Type B pancreatic cell (in vitro differentiated cells): ENCODE measurements at regions not wholly inside any gene's neighbourhood (a gene's known extent, or its start where the extent isn't known, plus 50 kb on each side); places are given as distances from the start of the nearest gene placed in this dataset.
"Not testable (repeated sequence)": the region's sequence is repeated elsewhere in the genome, so short reads cannot be mapped to it uniquely, and the experiment has no call there.

Experiments used
- DNase-seq: peaks from one replicate; pipeline ENCODE4 v3.0.0; 2021; ENCODE audit warnings: mixed read lengths; ENCODE audit not compliant: unreplicated experiment; ENCODE audit errors: extremely low spot score
- H3K27ac Mint-ChIP-seq: 2 replicates; pipeline ENCODE4 v1.8.0; 2021; ENCODE audit warnings: mild to moderate bottlenecking, mixed read lengths
- H3K27me3 Mint-ChIP-seq: 2 replicates; pipeline ENCODE4 v1.8.0; 2021; ENCODE audit warnings: mixed read lengths
- H3K36me3 Mint-ChIP-seq: 2 replicates; pipeline ENCODE4 v1.8.0; 2021; ENCODE audit warnings: mixed read lengths
- H3K4me1 Mint-ChIP-seq: one replicate; pipeline ENCODE4 v1.8.0; 2021; ENCODE audit warnings: mixed read lengths; ENCODE audit not compliant: unreplicated experiment
- H3K4me3 Mint-ChIP-seq: 2 replicates; pipeline ENCODE4 v1.8.0; 2021; ENCODE audit warnings: mild to moderate bottlenecking, mixed read lengths
- H3K9me3 Mint-ChIP-seq: 2 replicates; pipeline ENCODE4 v1.8.0; 2021; ENCODE audit warnings: mixed read lengths
- TF ChIP-seq, protein P1 (sequence below): fragments of 200-600 bp; sonication (generic); conservative IDR thresholded peaks from 2 replicates; pipeline ENCODE4 v1.5.0; 2021; ENCODE audit warnings: antibody characterized with exemption, mild to moderate bottlenecking

- H3K27me3 Mint-ChIP-seq: peaks cover 52% of the 10 kb centered on the region
- peaks cover 29% of the 10 kb centered on the region for H3K36me3 Mint-ChIP-seq
- no peak overlapping the region for H3K27ac Mint-ChIP-seq
- H3K4me3 Mint-ChIP-seq: no peak overlapping the region
- peaks cover 15% of the 10 kb centered on the region for H3K9me3 Mint-ChIP-seq
- H3K4me1 Mint-ChIP-seq: no peaks in the 10 kb centered on the region
- TF ChIP-seq, protein P1, sequence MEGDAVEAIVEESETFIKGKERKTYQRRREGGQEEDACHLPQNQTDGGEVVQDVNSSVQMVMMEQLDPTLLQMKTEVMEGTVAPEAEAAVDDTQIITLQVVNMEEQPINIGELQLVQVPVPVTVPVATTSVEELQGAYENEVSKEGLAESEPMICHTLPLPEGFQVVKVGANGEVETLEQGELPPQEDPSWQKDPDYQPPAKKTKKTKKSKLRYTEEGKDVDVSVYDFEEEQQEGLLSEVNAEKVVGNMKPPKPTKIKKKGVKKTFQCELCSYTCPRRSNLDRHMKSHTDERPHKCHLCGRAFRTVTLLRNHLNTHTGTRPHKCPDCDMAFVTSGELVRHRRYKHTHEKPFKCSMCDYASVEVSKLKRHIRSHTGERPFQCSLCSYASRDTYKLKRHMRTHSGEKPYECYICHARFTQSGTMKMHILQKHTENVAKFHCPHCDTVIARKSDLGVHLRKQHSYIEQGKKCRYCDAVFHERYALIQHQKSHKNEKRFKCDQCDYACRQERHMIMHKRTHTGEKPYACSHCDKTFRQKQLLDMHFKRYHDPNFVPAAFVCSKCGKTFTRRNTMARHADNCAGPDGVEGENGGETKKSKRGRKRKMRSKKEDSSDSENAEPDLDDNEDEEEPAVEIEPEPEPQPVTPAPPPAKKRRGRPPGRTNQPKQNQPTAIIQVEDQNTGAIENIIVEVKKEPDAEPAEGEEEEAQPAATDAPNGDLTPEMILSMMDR: no peak
- no peak for DNase-seq
These were observed 399.8 kb upstream of the SOX5 start for GRCh38 chr12:24349051-24349799.

DNA sequence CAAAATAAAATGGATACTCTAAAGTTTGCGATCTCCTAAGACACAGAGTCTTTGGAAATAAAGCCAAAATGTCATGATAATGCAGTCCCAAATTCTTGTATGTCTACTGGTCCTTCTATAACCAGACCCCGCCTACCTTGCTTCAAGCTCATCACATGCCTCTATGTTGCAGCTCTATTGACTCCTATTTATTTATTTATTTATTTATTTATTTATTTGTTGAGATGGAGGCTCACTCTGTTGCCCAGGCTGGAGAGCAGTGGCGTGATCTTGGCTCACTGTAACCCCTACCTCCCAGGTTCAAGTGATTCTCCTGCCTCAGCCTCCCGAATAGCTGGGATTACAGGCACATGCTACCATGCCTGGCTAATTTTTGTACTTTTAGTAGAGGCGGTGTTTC lies 398.7 kb upstream of the SOX5 start:
- Mint-ChIP-seq H3K9me3 (peaks cover 15% of the 10 kb centered on the region), H3K36me3 (peaks cover 29% of the 10 kb centered on the region), H3K27me3 (peaks cover 45% of the 10 kb centered on the region)
- H3K4me3 Mint-ChIP-seq, H3K4me1 Mint-ChIP-seq, DNase-seq, H3K27ac Mint-ChIP-seq: not testable (repeated sequence)

GRCh38 chr12:24328261-24328660 lies 378.8 kb upstream of the SOX5 start:
- TF ChIP-seq, protein P1: no peak
- no peaks in the 10 kb centered on the region for H3K9me3 Mint-ChIP-seq
- H3K4me1 Mint-ChIP-seq: no peaks in the 10 kb centered on the region
- H3K36me3 Mint-ChIP-seq: peaks cover 9% of the 10 kb centered on the region
- no peak overlapping the region for H3K27ac Mint-ChIP-seq
- H3K27me3 Mint-ChIP-seq: peaks cover 2% of the 10 kb centered on the region
- no peak overlapping the region for H3K4me3 Mint-ChIP-seq
- DNase-seq: no peak

GRCh38 chr12:24325331-24325730 lies 375.9 kb upstream of the SOX5 start:
- Mint-ChIP-seq H3K27me3 (peaks cover 2% of the 10 kb centered on the region), H3K9me3 (no peaks in the 10 kb centered on the region), H3K4me1 (no peaks in the 10 kb centered on the region), H3K36me3 (peaks cover 9% of the 10 kb centered on the region), H3K27ac (no peak overlapping the region), H3K4me3 (no peak overlapping the region)
- TF ChIP-seq, protein P1: no peak
- no peak for DNase-seq

DNA sequence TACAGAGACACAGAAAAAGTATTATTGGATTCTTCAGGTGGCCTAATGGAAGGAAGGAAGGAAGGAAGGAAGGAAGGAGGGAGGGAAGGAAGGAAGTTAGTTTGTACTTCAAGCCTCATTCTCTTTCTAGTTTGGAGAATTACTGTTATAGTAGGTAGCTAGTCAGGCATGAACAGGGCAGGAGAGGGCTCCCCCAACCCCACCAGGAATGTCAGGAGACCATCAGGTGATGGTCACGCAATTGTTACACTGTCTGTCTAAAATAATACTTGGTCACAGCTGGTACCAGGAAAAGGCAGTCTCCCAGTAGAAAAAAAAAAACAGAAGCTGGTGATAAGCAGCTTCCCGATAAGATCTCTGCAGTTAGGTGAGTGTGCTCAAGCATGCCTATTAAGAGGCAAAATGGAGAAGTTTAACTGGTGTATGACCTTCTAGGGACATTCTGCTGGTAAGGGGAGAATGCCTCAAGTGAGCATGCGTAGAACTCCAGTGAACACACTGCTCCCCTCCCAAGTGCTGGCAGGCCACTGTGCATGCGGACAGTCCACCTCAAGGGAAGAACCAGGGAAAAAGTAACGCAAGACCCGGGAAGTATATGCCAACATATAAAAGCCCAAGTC lies 358.4 kb upstream of the SOX5 start:
- no peaks in the 10 kb centered on the region for H3K27me3 Mint-ChIP-seq
- no peak overlapping the region for H3K4me3 Mint-ChIP-seq
- peaks cover 7% of the 10 kb centered on the region for H3K9me3 Mint-ChIP-seq
- TF ChIP-seq, protein P1: no peak
- peaks cover 8% of the 10 kb centered on the region for H3K36me3 Mint-ChIP-seq
- no peaks in the 10 kb centered on the region for H3K4me1 Mint-ChIP-seq
- H3K27ac Mint-ChIP-seq: no peak overlapping the region
- DNase-seq: no peak

- no peaks in the 10 kb centered on the region for H3K27me3 Mint-ChIP-seq
- no peak overlapping the region for H3K4me3 Mint-ChIP-seq
- H3K27ac Mint-ChIP-seq: no peak overlapping the region
- H3K9me3 Mint-ChIP-seq: peaks cover 7% of the 10 kb centered on the region
- TF ChIP-seq, protein P1: no peak
- DNase-seq: no peak
- no peaks in the 10 kb centered on the region for H3K4me1 Mint-ChIP-seq
- H3K36me3 Mint-ChIP-seq: peaks cover 8% of the 10 kb centered on the region
These were observed 357.7 kb upstream of the SOX5 start for GRCh38 chr12:24307153-24307552.
